ENCODE measurements at regions not wholly inside any gene's neighbourhood (a gene's known extent, or its start where the extent isn't known, plus 50 kb on each side); places are given as distances from the start of the nearest gene placed in this dataset.
"Not testable (repeated sequence)": the region's sequence is repeated elsewhere in the genome, so short reads cannot be mapped to it uniquely, and the experiment has no call there.

DNA sequence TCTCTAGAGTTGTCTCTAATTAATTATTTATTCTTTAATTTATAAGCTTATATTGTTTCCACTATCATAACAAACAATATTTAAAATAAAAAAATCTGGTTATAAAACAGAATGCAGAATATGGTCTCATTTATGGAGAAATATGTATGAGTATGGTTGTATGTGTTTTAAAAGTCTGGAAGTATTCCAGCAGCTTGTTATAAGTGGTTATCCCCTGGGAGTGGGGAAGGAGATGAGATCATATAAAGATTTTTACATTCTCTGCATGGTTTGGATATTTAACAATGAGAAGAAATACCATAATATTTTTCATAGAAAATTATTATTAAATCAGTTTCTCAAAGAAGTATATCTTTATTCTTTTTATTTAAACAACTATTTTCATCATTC, 135.4 kb upstream of the MB21D2 start:
- H3K36me3 Mint-ChIP-seq = no peaks in the 10 kb centered on the region
- POLR2A ChIA-PET = no interaction called here

DNA sequence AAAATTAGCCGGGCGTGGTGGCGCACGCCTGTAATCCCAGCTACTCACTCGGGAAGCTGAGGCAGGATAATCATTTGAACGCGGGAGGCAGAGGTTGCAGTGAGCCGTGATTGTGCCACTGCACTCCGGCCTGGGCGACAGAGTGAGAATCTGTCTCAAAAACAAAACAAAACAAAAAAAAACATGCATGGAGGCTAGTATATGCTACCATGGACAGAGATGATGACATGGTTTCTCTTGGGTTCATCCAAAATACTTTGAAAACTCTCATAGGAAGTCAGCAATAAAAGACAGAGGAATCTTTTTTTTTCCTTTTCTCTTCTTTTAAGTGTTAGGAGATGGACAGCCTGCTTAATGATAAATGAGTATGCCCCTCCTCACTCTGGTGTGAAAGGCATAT, 137.7 kb upstream of the MB21D2 start:
- Mint-ChIP-seq H3K4me3 (no peak overlapping the region), H3K4me1 (no peaks in the 10 kb centered on the region), H3K27me3 (peaks cover 2% of the 10 kb centered on the region), H3K9me3 (no peaks in the 10 kb centered on the region), H3K36me3 (no peaks in the 10 kb centered on the region), H3K27ac (no peak overlapping the region)
- no peak for ATAC-seq (ENCODE audit: low read depth)
- POLR2A ChIA-PET = no interaction called here
- no peak for DNase-seq

More for the DNA sequence above, 135.4 kb upstream of the MB21D2 start:
- Mint-ChIP-seq H3K4me3 (no peak overlapping the region), H3K27ac (no peak overlapping the region), H3K27me3 (peaks cover 2% of the 10 kb centered on the region), H3K4me1 (no peaks in the 10 kb centered on the region), H3K9me3 (no peaks in the 10 kb centered on the region)
- DNase-seq = no peak
- ATAC-seq (ENCODE audit: low read depth) = no peak

DNA sequence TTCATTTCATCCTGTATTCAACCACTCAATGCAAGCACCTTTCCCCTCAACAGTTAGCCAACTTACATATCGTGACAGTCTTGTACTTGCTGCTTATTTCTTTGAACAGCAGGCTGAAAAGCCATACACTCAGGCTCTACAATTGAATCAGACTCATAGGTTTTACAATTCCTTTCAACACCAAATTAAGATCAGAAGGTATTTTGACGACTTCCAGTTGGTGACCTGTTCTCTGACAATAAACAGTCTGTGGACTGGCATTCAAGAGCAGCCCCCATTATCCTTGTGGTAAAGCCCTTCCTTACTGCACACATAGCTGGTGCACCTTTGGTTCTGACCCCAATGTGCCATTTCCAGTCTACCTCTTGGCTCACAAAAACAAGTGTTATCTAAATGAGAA, 140.0 kb upstream of the MB21D2 start:
- ATAC-seq (ENCODE audit: low read depth) (no peak), DNase-seq (no peak)
- Mint-ChIP-seq H3K9me3 (no peaks in the 10 kb centered on the region), H3K36me3 (no peaks in the 10 kb centered on the region), H3K27ac (no peak overlapping the region), H3K4me3 (no peak overlapping the region), H3K27me3 (peaks cover 5% of the 10 kb centered on the region), H3K4me1 (no peaks in the 10 kb centered on the region)
- POLR2A ChIA-PET = no interaction called here

DNA sequence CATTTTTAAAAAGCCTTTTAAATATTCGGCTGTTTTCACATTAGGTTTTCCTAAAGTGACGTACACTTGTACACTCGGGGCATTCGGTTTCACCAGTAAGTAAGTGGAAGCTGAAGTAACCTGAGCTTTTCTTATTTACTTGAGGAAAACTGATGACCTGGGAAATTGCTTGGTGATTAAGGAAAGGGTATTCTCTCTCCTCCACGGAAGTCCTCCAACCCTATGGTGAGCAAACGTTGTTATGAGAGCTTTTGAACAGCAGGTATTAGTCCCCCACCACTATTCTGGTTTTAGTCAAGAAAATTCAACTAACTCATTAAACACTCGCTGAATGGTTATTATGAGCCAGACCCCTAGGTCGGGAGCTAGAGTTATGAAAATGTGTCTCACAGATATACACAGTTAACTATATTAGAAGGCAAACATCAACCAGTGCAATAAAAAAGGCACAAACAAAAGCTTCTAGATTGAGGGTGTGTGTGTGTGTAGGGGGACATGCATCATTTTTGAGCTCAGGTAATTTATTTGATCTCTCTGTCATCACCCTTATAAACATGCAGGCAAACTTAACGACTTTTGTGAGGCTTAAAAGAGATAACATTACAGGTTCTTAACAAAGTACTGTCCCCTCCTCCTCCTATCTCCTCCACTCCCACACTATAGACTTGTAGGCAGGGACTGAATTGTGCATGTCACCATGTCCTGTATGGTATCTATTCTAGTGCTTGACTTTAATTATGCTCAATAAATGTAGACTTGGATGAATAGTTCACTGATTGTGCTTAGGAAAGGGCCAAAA, 143.3 kb upstream of the MB21D2 start:
- Mint-ChIP-seq H3K4me1 (no peaks in the 10 kb centered on the region), H3K4me3 (no peak overlapping the region), H3K27me3 (peaks cover 5% of the 10 kb centered on the region), H3K36me3 (no peaks in the 10 kb centered on the region), H3K27ac (no peak overlapping the region), H3K9me3 (no peaks in the 10 kb centered on the region)
- POLR2A ChIA-PET = no interaction called here
- no peak for ATAC-seq (ENCODE audit: low read depth)
- DNase-seq = no peak

DNA sequence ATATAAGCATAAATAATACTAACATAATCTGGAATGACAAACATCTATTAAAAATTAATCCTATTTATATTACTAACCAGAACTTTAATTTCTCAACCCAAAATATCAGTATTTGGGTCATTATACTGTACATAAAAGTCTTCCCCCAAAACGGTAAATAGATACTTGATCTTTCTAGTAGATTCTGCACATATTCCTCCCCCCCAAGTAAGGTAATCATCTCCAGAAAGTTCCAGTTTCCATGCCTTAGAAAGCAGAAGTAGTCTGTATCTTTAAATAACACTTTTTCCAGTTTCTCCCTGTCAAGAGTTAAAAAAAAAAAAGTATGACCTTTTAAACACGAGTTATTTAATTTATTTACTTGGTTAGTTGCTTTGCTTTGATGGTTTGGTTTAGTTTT, 150.7 kb upstream of the MB21D2 start:
- H3K36me3 Mint-ChIP-seq = no peaks in the 10 kb centered on the region
- POLR2A ChIA-PET = no interaction called here
- no peak overlapping the region for H3K4me3 Mint-ChIP-seq
- no peak for DNase-seq
- peaks cover 14% of the 10 kb centered on the region for H3K27me3 Mint-ChIP-seq
- H3K9me3 Mint-ChIP-seq = peaks cover 1% of the 10 kb centered on the region
- no peak overlapping the region for H3K27ac Mint-ChIP-seq
- no peak for ATAC-seq (ENCODE audit: low read depth)
- H3K4me1 Mint-ChIP-seq = no peaks in the 10 kb centered on the region

DNA sequence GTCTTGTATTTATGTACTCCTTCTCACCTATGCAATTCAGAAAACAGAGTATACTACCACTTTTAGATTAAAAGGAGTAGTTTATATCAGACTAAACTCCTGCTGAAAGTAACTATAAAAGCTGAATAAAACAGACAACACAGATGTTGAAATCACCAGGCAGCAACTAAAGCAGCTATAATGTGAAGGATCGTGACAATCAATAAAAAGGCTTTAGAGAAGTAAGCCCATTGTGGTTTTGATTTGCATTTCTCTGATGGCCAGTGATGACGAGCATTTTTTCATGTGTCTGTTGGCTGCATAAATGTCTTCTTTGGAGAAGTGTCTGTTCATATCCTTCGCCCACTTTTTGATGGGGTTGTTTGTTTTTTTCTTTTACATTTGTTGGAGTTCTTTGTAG, 152.1 kb upstream of the MB21D2 start:
- peaks cover 11% of the 10 kb centered on the region for H3K27me3 Mint-ChIP-seq
- POLR2A ChIA-PET; H3K36me3 Mint-ChIP-seq; ATAC-seq (ENCODE audit: low read depth); DNase-seq; H3K9me3 Mint-ChIP-seq; H3K27ac Mint-ChIP-seq; H3K4me1 Mint-ChIP-seq; H3K4me3 Mint-ChIP-seq: not testable (repeated sequence)

DNA sequence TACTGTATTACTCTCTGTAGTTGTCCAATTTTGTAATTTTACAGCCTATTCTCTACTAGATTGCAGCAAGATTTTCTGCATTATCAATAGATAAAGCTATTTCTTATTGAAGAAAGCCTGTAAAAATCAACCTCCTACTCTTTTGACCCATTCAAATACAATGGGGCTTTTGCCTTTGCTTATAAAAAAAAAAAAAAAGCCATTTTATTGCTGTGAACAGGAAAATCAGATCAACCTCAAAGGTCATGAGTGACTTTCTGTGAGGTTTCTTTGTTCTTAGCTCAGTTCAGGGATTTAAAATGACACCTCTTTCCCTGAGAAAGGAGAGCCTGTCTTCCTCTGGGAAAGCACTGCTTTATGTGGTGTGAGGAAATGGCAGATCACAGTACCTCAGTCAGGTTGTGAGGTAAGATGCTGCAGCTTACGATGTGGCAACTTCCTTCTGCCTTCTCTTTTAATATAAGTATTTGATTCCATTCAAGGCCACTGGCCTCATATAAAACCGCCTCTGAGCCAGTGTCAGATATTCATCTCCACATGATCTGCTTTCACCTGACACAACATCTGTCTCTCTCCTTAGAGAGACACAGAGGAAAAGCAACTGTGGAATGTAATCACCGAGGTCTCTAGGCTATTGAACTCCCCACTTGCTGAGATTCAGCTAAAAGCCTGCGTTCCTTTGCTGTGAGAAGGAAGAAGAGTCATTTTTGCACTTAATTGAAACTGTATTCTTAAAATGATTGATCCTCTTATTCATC, 161.5 kb upstream of the MB21D2 start:
- POLR2A ChIA-PET = no interaction called here
- ATAC-seq (ENCODE audit: low read depth) (no peak), DNase-seq (no peak)
- no peak overlapping the region for H3K4me3 Mint-ChIP-seq
- H3K9me3 Mint-ChIP-seq = no peaks in the 10 kb centered on the region
- H3K4me1 Mint-ChIP-seq = no peaks in the 10 kb centered on the region
- H3K27me3 Mint-ChIP-seq = peaks cover 3% of the 10 kb centered on the region
- no peaks in the 10 kb centered on the region for H3K36me3 Mint-ChIP-seq
- no peak overlapping the region for H3K27ac Mint-ChIP-seq

DNA sequence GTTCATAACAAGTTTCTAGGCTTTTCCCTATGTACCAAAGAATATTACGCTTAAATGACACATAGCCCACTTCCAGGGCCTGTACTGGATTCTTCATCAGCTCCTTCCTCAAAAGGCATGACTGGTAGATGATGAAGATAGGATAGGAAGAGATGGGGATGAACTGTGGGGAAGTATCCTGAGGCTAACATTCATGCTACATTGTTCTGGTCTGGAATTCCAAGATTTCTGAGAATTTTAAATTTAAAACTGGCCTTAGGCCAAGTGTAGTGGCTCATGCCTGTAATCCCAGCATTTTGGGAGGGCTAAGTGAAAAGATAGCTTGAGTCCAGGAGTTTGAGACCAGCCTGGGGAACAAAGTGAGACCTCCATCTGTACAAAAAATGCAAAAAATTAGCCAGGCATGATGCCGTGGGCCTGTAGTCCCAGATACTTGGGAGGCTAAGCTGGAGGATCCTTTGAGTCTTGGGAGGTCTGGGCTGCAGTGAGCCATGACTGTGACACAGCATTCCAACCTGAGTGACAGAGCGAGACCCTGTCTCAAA, 160.1 kb upstream of the PLAAT1 start:
- ATAC-seq (ENCODE audit: low read depth) = no peak

DNA sequence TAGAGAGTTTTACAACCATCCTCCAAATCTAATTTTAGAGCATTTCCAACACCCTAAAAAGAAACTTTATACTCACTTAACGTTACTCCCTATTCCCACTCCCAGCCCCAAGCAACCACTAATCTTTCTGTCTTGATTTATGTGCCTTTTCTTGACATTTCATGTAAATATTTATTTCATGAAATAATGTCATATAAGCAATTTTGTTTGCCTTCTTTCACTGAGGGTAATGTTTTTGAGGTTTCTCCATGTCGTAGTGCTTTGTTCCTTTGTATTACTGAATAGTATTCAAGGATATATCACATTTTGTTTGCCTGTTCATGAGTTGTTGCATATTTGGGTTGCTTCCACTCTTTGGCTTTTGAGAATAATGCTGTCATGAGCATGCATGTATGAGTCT, 155.4 kb upstream of the PLAAT1 start:
- ATAC-seq (ENCODE audit: low read depth) (no peak), DNase-seq (no peak)
- no peaks in the 10 kb centered on the region for H3K9me3 Mint-ChIP-seq
- H3K27me3 Mint-ChIP-seq = no peaks in the 10 kb centered on the region
- no peak overlapping the region for H3K4me3 Mint-ChIP-seq
- H3K4me1 Mint-ChIP-seq = no peaks in the 10 kb centered on the region
- POLR2A ChIA-PET = no interaction called here
- H3K36me3 Mint-ChIP-seq = no peaks in the 10 kb centered on the region
- no peak overlapping the region for H3K27ac Mint-ChIP-seq

More for the DNA sequence above, 160.1 kb upstream of the PLAAT1 start:
- DNase-seq = no peak
- Mint-ChIP-seq H3K4me3 (no peak overlapping the region), H3K27ac (no peak overlapping the region), H3K9me3 (no peaks in the 10 kb centered on the region), H3K36me3 (no peaks in the 10 kb centered on the region), H3K4me1 (no peaks in the 10 kb centered on the region), H3K27me3 (no peaks in the 10 kb centered on the region)
- POLR2A ChIA-PET = no interaction called here

DNA sequence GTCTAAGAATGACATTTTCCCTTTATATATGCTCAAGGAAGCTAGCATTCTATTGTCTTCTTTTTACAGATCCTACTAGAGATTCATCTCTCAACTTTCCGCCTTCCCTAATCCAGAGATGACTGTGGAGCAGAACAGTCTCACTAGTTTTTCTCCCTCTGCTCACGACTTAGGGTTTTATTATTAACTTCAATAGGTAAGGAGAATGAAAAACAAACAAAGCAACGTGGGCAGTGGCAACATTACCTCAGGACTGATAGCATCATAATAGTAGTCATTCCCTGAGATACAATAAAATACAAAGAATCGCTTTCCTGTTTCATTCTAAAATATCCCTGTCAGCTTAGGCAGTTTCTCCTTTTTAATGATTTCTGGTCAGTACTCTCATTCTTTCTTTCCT, 154.3 kb upstream of the PLAAT1 start:
- H3K4me1 Mint-ChIP-seq = no peaks in the 10 kb centered on the region
- DNase-seq (no peak), ATAC-seq (ENCODE audit: low read depth) (no peak)
- H3K27ac Mint-ChIP-seq = no peak overlapping the region
- no peaks in the 10 kb centered on the region for H3K27me3 Mint-ChIP-seq
- H3K9me3 Mint-ChIP-seq = peaks cover 2% of the 10 kb centered on the region
- POLR2A ChIA-PET = no interaction called here
- no peak overlapping the region for H3K4me3 Mint-ChIP-seq
- H3K36me3 Mint-ChIP-seq = no peaks in the 10 kb centered on the region

DNA sequence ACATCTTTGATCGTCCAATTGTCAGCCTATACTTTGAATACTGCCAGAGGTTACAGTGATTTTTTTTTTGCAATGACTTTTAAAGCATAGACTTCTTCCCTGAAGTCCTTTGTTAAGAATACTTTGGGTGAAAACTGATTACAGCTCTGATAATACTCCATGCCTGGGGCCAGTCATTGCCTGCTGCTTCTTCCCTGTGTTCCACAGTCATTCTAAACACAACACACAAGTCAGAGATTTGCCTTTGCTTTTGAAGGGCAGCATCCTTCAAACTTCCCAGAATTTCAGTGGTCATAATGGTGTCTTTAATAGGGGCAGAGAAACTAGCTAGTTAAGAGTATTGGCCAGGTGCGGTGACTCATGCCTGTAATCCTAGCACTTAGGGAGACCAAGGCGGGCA, 153.7 kb upstream of the PLAAT1 start:
- DNase-seq (no peak), ATAC-seq (ENCODE audit: low read depth) (no peak)
- Mint-ChIP-seq H3K9me3 (peaks cover 2% of the 10 kb centered on the region), H3K27ac (no peak overlapping the region), H3K36me3 (no peaks in the 10 kb centered on the region), H3K4me3 (no peak overlapping the region), H3K27me3 (no peaks in the 10 kb centered on the region), H3K4me1 (no peaks in the 10 kb centered on the region)
- POLR2A ChIA-PET = no interaction called here

DNA sequence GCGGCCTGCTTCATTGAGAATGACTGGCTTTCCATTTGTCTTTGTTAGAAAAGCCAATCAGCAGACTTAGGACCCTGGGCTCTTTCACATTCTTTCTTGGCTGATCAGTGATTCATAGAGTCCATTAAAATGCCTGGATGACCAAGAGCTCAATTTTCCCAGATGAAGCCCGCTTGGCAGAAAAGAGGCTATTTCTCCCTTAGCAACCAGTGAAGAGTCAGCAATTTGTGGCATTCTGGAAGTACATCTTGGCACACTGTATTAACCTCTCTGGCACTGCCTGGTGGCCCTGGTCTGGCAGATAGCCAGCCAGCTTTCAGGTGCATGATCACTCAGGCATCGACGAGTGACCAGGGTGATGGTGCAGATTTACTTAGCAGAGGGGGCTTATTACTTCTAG, 145.7 kb upstream of the PLAAT1 start:
- Mint-ChIP-seq H3K9me3 (peaks cover 4% of the 10 kb centered on the region), H3K27me3 (no peaks in the 10 kb centered on the region), H3K27ac (no peak overlapping the region), H3K4me3 (no peak overlapping the region), H3K36me3 (no peaks in the 10 kb centered on the region), H3K4me1 (no peaks in the 10 kb centered on the region)
- no peak for DNase-seq
- no peak for ATAC-seq (ENCODE audit: low read depth)
- POLR2A ChIA-PET = no interaction called here

DNA sequence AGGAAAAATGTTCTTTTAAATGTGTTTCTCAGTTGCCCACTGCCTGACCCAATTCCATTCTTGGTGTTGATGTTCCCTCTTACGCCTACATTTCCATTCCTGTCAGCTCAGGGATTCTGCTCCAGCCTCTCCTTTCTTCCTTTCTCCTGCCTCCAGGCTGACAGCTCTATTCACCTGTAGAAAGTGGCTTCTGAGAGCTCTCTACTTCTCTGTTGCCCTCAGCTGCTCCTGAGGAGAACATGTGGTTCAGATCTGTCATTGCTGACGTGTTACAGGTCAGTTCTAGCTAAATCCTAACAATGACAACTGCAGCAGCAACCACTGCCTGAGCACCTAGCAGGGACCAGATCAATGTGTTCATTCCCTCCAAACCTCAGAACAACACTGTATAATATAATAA, 144.9 kb upstream of the PLAAT1 start:
- Mint-ChIP-seq H3K4me3 (no peak overlapping the region), H3K27me3 (no peaks in the 10 kb centered on the region), H3K9me3 (peaks cover 5% of the 10 kb centered on the region), H3K4me1 (no peaks in the 10 kb centered on the region), H3K36me3 (no peaks in the 10 kb centered on the region), H3K27ac (no peak overlapping the region)
- POLR2A ChIA-PET = no interaction called here
- DNase-seq (no peak), ATAC-seq (ENCODE audit: low read depth) (no peak)
